ENCODE measurements at regions not wholly inside any gene's neighbourhood (a gene's known extent, or its start where the extent isn't known, plus 50 kb on each side); places are given as distances from the start of the nearest gene placed in this dataset.

DNA sequence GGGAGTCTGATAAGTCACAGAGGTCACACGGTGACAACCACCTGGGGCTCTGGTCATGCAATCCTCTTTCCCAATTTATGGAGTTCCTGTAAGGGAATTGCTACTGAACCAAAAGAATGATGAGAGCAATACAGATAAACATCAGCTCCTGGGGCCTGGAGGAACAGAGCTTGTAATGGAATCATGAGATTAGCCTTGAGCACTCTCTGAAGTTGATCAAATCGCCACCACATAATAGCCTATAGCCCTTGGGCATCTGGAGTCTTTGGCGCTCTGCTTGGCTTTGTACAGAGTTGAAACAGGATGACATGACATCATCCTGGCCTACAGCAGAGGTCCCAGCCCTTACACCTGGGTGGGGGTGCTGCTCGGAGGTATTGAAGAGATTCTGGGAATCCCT is 154.3 kb upstream of the DTNBP1 start:
- TF ChIP-seq PHF8 (IDR thresholded peaks at IDR 0.05; ENCODE audit: borderline replicate concordance, low read depth) = no peak
- TF ChIP-seq, protein P1, sequence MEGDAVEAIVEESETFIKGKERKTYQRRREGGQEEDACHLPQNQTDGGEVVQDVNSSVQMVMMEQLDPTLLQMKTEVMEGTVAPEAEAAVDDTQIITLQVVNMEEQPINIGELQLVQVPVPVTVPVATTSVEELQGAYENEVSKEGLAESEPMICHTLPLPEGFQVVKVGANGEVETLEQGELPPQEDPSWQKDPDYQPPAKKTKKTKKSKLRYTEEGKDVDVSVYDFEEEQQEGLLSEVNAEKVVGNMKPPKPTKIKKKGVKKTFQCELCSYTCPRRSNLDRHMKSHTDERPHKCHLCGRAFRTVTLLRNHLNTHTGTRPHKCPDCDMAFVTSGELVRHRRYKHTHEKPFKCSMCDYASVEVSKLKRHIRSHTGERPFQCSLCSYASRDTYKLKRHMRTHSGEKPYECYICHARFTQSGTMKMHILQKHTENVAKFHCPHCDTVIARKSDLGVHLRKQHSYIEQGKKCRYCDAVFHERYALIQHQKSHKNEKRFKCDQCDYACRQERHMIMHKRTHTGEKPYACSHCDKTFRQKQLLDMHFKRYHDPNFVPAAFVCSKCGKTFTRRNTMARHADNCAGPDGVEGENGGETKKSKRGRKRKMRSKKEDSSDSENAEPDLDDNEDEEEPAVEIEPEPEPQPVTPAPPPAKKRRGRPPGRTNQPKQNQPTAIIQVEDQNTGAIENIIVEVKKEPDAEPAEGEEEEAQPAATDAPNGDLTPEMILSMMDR (IDR thresholded peaks at IDR 0.05) = no peak

All from A549 (cell line).